ENCODE measurements at regions not wholly inside any gene's neighbourhood (a gene's known extent, or its start where the extent isn't known, plus 50 kb on each side); places are given as distances from the start of the nearest gene placed in this dataset.

DNA sequence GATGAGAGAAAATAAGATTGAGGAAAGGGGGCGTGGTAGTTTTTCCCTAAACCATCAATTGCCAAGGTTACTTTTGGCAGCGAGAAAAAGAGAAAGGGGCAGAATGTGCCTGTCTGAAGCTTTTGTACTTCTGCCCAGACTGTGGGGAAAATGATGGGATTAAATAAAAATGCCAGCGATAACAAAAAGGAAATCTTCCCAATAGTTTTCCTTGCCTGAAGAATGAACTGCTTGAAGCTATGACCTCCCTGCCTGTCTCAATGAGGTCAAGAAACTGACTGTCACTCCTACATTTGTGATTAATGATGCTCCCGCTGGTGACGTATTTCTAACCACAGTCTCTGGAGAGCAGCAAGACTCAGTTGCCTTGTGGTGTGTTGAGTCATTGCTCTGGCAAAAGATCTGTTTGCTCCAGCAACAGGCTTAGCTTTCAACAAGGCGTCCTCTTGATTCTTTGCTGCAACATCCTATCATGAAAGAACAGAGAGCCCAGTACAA, 1051.5 kb downstream of the DIAPH3 start:
- no peak overlapping the region for H3K27ac Mint-ChIP-seq (ENCODE audit: low read depth, unreplicated experiment)
- H3K36me3 Mint-ChIP-seq (ENCODE audit: insufficient read depth, unreplicated experiment) = no peaks in the 10 kb centered on the region
- no peak overlapping the region for H3K4me3 Mint-ChIP-seq (ENCODE audit: unreplicated experiment)
- DNase-seq (ENCODE audit: unreplicated experiment) = peak; percentile 87
- peaks cover 9% of the 10 kb centered on the region for H3K4me1 Mint-ChIP-seq (ENCODE audit: insufficient read depth, unreplicated experiment)
- ChIA-PET CTCF (interaction anchor here (0.6 kb wide), 1 partner anchor 16 kb away, joined by 3 read pairs; no protein-coding TSS in a partner anchor), POLR2A (no interaction called here)
- intact Hi-C loops (cut with micrococcal nuclease) = no loop called here
- no peaks in the 10 kb centered on the region for H3K27me3 Mint-ChIP-seq (ENCODE audit: insufficient read depth, unreplicated experiment)
- H3K9me3 Mint-ChIP-seq (ENCODE audit: unreplicated experiment) = no peaks in the 10 kb centered on the region
- BruUV-seq (replicated peaks) = no TSS peak
- no peak for TF ChIP-seq CTCF (IDR thresholded peaks at IDR 0.05; ENCODE audit: unreplicated experiment)

- H3K4me3 Mint-ChIP-seq (ENCODE audit: unreplicated experiment) = no peak overlapping the region
- CTCF ChIA-PET = no interaction called here
- no peaks in the 10 kb centered on the region for H3K36me3 Mint-ChIP-seq (ENCODE audit: insufficient read depth, unreplicated experiment)
- no peaks in the 10 kb centered on the region for H3K9me3 Mint-ChIP-seq (ENCODE audit: unreplicated experiment)
- H3K4me1 Mint-ChIP-seq (ENCODE audit: insufficient read depth, unreplicated experiment) = no peaks in the 10 kb centered on the region
- no TSS peak for BruUV-seq (replicated peaks)
- POLR2A ChIA-PET = no interaction called here
- TF ChIP-seq CTCF (IDR thresholded peaks at IDR 0.05; ENCODE audit: unreplicated experiment) = no peak
- no peaks in the 10 kb centered on the region for H3K27me3 Mint-ChIP-seq (ENCODE audit: insufficient read depth, unreplicated experiment)
- intact Hi-C loops (cut with micrococcal nuclease) = no loop called here
- H3K27ac Mint-ChIP-seq (ENCODE audit: low read depth, unreplicated experiment) = no peak overlapping the region
- no peak for DNase-seq (ENCODE audit: unreplicated experiment)
These were observed 1044.3 kb downstream of the DIAPH3 start for GRCh38 chr13:59119475-59119874.

DNA sequence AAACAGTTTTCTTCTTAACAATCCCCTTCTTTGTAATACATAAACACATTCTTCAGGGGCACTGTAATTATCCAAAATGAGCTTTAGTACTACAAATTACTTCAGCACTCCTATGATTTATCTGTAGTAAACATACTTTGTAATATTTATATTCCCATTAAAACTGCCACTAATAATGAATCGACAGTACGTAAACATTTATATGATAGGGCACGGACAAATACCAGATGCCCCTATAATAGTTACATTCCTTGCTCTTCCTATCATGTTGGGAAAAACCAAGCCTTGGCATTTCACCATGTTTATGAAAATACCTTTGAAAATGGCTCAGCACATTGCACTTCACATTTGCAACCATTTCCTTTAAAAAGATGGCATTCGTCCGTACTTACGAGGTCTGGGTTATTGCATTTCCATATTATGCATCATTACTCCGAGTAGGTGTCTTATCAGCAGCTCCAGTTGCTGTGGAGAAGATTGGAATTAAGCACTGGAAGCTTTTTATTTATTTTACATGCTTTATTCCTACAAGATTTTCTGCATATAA, 1043.4 kb downstream of the DIAPH3 start:
- no peaks in the 10 kb centered on the region for H3K9me3 Mint-ChIP-seq (ENCODE audit: unreplicated experiment)
- ChIA-PET POLR2A (no interaction called here), CTCF (no interaction called here)
- no peak overlapping the region for H3K4me3 Mint-ChIP-seq (ENCODE audit: unreplicated experiment)
- no peak overlapping the region for H3K27ac Mint-ChIP-seq (ENCODE audit: low read depth, unreplicated experiment)
- no peak for DNase-seq (ENCODE audit: unreplicated experiment)
- no peaks in the 10 kb centered on the region for H3K36me3 Mint-ChIP-seq (ENCODE audit: insufficient read depth, unreplicated experiment)
- TF ChIP-seq CTCF (IDR thresholded peaks at IDR 0.05; ENCODE audit: unreplicated experiment) = no peak
- H3K4me1 Mint-ChIP-seq (ENCODE audit: insufficient read depth, unreplicated experiment) = no peaks in the 10 kb centered on the region
- H3K27me3 Mint-ChIP-seq (ENCODE audit: insufficient read depth, unreplicated experiment) = no peaks in the 10 kb centered on the region
- BruUV-seq (replicated peaks) = no TSS peak
- intact Hi-C loops (cut with micrococcal nuclease) = no loop called here

GRCh38 chr13:59121507-59121906, 1042.2 kb downstream of the DIAPH3 start:
- no peaks in the 10 kb centered on the region for H3K4me1 Mint-ChIP-seq (ENCODE audit: insufficient read depth, unreplicated experiment)
- DNase-seq (ENCODE audit: unreplicated experiment) = no peak
- no peaks in the 10 kb centered on the region for H3K27me3 Mint-ChIP-seq (ENCODE audit: insufficient read depth, unreplicated experiment)
- no peaks in the 10 kb centered on the region for H3K36me3 Mint-ChIP-seq (ENCODE audit: insufficient read depth, unreplicated experiment)
- H3K4me3 Mint-ChIP-seq (ENCODE audit: unreplicated experiment) = no peak overlapping the region
- BruUV-seq (replicated peaks) = no TSS peak
- intact Hi-C loops (cut with micrococcal nuclease) = no loop called here
- TF ChIP-seq CTCF (IDR thresholded peaks at IDR 0.05; ENCODE audit: unreplicated experiment) = no peak
- POLR2A ChIA-PET = no interaction called here
- H3K9me3 Mint-ChIP-seq (ENCODE audit: unreplicated experiment) = no peaks in the 10 kb centered on the region
- no peak overlapping the region for H3K27ac Mint-ChIP-seq (ENCODE audit: low read depth, unreplicated experiment)
- CTCF ChIA-PET = interaction anchor here (0.6 kb wide), 1 partner anchor 77 kb away, joined by 4 read pairs; no protein-coding TSS in a partner anchor
